ENCODE measurements at regions not wholly inside any gene's neighbourhood (a gene's known extent, or its start where the extent isn't known, plus 50 kb on each side); places are given as distances from the start of the nearest gene placed in this dataset.

DNA sequence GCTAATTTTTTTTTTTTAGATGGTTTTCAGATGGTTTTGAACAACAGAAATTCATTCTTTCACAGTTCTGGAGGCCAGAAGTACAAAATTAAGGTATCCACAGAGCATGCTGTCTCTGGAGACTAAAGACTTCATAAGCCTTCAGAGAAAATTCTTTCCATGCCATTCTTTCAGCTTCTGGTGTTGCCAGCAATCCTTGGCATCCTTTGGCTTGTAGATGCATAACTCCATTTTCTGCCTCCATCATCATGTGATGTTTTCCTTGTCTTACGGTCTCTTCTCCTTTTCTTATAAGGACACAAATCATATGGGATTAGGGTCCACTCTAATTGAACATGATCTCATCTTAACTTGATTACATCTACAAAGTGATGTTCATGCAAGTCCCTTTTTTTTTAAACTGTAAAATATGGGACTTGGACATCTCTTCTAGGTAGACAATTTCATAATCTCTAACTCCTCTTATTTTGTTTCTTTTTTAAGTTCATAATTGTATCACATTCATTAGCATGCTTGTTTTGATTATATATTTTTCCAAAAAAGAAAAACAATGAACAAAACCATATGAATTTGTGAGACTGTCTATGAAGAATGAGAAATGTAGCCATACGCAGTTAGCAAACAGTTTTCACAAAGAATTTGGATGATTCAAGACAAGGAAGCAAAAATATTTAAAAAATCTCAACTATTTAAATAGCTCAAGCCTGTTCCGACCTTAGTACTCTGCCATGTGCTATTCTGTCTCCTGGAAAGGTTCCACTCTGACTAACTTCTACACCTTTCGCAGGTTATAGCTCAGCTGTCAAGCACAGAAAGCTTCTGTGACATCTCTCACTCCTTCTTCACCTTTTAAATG lies 53.1 kb upstream of the GIMD1 start:
- Histone ChIP-seq H3K4me1 (peaks cover 0 to 14% (median 6%) of the 10 kb centered on the region in 4 donors), H3K36me3 (no peaks in the 10 kb centered on the region), H3K9me3 (no peaks in the 10 kb centered on the region), H3K4me3 (no peak overlapping the region), H3K27ac (peak overlapping the region in 1 of 4 donors; percentile 13), H3K27me3 (no peaks in the 10 kb centered on the region)
- no peak for DNase-seq
- 45 to 64% methylated on average over 4 of the region's 4 CpGs for WGBS, 2 donors
- intact Hi-C loops (cut with DNase I), result no loop called here
- TF ChIP-seq EP300 (IDR thresholded peaks at IDR 0.05) (no peak), POLR2A (IDR thresholded peaks at IDR 0.05) (no peak), POLR2AphosphoS5 (IDR thresholded peaks at IDR 0.05) (no peak)
- TF ChIP-seq, protein P1, sequence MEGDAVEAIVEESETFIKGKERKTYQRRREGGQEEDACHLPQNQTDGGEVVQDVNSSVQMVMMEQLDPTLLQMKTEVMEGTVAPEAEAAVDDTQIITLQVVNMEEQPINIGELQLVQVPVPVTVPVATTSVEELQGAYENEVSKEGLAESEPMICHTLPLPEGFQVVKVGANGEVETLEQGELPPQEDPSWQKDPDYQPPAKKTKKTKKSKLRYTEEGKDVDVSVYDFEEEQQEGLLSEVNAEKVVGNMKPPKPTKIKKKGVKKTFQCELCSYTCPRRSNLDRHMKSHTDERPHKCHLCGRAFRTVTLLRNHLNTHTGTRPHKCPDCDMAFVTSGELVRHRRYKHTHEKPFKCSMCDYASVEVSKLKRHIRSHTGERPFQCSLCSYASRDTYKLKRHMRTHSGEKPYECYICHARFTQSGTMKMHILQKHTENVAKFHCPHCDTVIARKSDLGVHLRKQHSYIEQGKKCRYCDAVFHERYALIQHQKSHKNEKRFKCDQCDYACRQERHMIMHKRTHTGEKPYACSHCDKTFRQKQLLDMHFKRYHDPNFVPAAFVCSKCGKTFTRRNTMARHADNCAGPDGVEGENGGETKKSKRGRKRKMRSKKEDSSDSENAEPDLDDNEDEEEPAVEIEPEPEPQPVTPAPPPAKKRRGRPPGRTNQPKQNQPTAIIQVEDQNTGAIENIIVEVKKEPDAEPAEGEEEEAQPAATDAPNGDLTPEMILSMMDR (IDR thresholded peaks at IDR 0.05), result no peak

DNA sequence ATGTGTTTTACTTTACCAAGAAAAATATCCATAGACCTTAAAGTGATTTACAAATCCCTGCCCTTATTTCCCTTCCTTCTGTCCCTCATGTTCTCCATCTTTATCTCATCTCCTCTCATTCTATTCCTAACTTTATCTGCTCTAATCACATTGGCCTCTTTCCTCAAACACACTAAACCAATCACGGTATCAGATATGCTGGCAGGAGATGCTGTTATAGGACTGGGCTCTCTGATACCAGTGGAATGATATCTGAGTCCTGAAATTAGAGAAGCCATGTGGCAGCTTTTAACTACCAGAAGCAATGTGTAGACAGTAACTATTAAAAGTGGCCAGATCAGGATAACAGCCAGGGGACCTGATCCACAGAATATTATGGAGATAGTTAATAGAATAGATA lies 49.9 kb upstream of the GIMD1 start:
- Histone ChIP-seq H3K4me1 (peaks cover 0 to 14% (median 6%) of the 10 kb centered on the region in 4 donors), H3K36me3 (no peaks in the 10 kb centered on the region), H3K27me3 (no peaks in the 10 kb centered on the region), H3K9me3 (no peaks in the 10 kb centered on the region), H3K4me3 (no peak overlapping the region), H3K27ac (no peak overlapping the region)
- DNase-seq, result no peak
- WGBS, 2 donors, result 35 to 55% methylated on average over 1 of the region's 1 CpG
- intact Hi-C loops (cut with DNase I), result no loop called here
- TF ChIP-seq POLR2AphosphoS5 (IDR thresholded peaks at IDR 0.05) (no peak), POLR2A (IDR thresholded peaks at IDR 0.05) (no peak), EP300 (IDR thresholded peaks at IDR 0.05) (no peak)
- TF ChIP-seq, protein P1 (IDR thresholded peaks at IDR 0.05), result no peak

All from sigmoid colon (tissue), 6 donors.